ENCODE measurements at regions not wholly inside any gene's neighbourhood (a gene's known extent, or its start where the extent isn't known, plus 50 kb on each side); places are given as distances from the start of the nearest gene placed in this dataset.

- no peaks in the 10 kb centered on the region for H3K9me2 ChIP-seq (ENCODE audit: low read depth, low read length)
- H3K79me2 ChIP-seq (ENCODE audit: insufficient read depth, low read length) = no peaks in the 10 kb centered on the region
- no peaks in the 10 kb centered on the region for H3F3A ChIP-seq (ENCODE audit: insufficient read depth, low read length)
- no peak overlapping the region for H3K9ac ChIP-seq (ENCODE audit: low read length)
- H3K4me2 ChIP-seq (ENCODE audit: low read length) = no peak overlapping the region
- no peak overlapping the region for H2AFZ ChIP-seq (ENCODE audit: low read length)
- no peaks in the 10 kb centered on the region for H3K9me3 ChIP-seq (ENCODE audit: low read length)
- H3K36me3 ChIP-seq (ENCODE audit: insufficient read depth, low read length) = no peaks in the 10 kb centered on the region
- no peaks in the 10 kb centered on the region for H4K20me1 ChIP-seq (ENCODE audit: insufficient read depth, low read length)
- no peak overlapping the region for H3K27ac ChIP-seq (ENCODE audit: low read depth, low read length, poor library complexity, severe bottlenecking)
- no peaks in the 10 kb centered on the region for H3K4me1 ChIP-seq (ENCODE audit: insufficient read depth, low read length, severe bottlenecking)
- TF ChIP-seq CTCF (IDR thresholded peaks at IDR 0.05; ENCODE audit: low read length) = no peak
- H3K27me3 ChIP-seq (ENCODE audit: insufficient read depth, low read length) = no peaks in the 10 kb centered on the region
- no peak overlapping the region for H3K4me3 ChIP-seq (ENCODE audit: low read depth, low read length, poor library complexity, severe bottlenecking)
These were observed 297.9 kb upstream of the SOX4 start for GRCh38 chr6:21295506-21296240.

- H3K27me3 ChIP-seq (ENCODE audit: insufficient read depth, low read length) = no peaks in the 10 kb centered on the region
- H3K9me3 ChIP-seq (ENCODE audit: low read length) = no peaks in the 10 kb centered on the region
These were observed 295.9 kb upstream of the SOX4 start for GRCh38 chr6:21297665-21298064.

GRCh38 chr6:21299216-21299615 lies 294.3 kb upstream of the SOX4 start:
- no peaks in the 10 kb centered on the region for H3K79me2 ChIP-seq (ENCODE audit: insufficient read depth, low read length)
- H3K27ac ChIP-seq (ENCODE audit: low read depth, low read length, poor library complexity, severe bottlenecking) = no peak overlapping the region
- H3K4me1 ChIP-seq (ENCODE audit: insufficient read depth, low read length, severe bottlenecking) = no peaks in the 10 kb centered on the region
- H3K9ac ChIP-seq (ENCODE audit: low read length) = no peak overlapping the region
- no peaks in the 10 kb centered on the region for H3K9me3 ChIP-seq (ENCODE audit: low read length)
- H3F3A ChIP-seq (ENCODE audit: insufficient read depth, low read length) = no peaks in the 10 kb centered on the region
- H4K20me1 ChIP-seq (ENCODE audit: insufficient read depth, low read length) = no peaks in the 10 kb centered on the region
- no peak overlapping the region for H3K4me2 ChIP-seq (ENCODE audit: low read length)
- TF ChIP-seq EZH2 (IDR thresholded peaks at IDR 0.05; ENCODE audit: borderline replicate concordance, low read length) (no peak), CTCF (IDR thresholded peaks at IDR 0.05; ENCODE audit: low read length) (no peak)
- H3K9me2 ChIP-seq (ENCODE audit: low read depth, low read length) = no peaks in the 10 kb centered on the region
- no peaks in the 10 kb centered on the region for H3K36me3 ChIP-seq (ENCODE audit: insufficient read depth, low read length)
- H3K4me3 ChIP-seq (ENCODE audit: low read depth, low read length, poor library complexity, severe bottlenecking) = no peak overlapping the region
- no peaks in the 10 kb centered on the region for H3K27me3 ChIP-seq (ENCODE audit: insufficient read depth, low read length)
- no peak overlapping the region for H2AFZ ChIP-seq (ENCODE audit: low read length)

More at GRCh38 chr6:21297665-21298064, 295.9 kb upstream of the SOX4 start:
- H3K9me2 ChIP-seq (ENCODE audit: low read depth, low read length) = no peaks in the 10 kb centered on the region
- no peaks in the 10 kb centered on the region for H3F3A ChIP-seq (ENCODE audit: insufficient read depth, low read length)
- H3K4me3 ChIP-seq (ENCODE audit: low read depth, low read length, poor library complexity, severe bottlenecking) = no peak overlapping the region
- H3K9ac ChIP-seq (ENCODE audit: low read length) = no peak overlapping the region
- TF ChIP-seq EZH2 (IDR thresholded peaks at IDR 0.05; ENCODE audit: borderline replicate concordance, low read length) (no peak), CTCF (IDR thresholded peaks at IDR 0.05; ENCODE audit: low read length) (no peak)
- H3K79me2 ChIP-seq (ENCODE audit: insufficient read depth, low read length) = no peaks in the 10 kb centered on the region
- H2AFZ ChIP-seq (ENCODE audit: low read length) = no peak overlapping the region
- no peaks in the 10 kb centered on the region for H3K36me3 ChIP-seq (ENCODE audit: insufficient read depth, low read length)
- H4K20me1 ChIP-seq (ENCODE audit: insufficient read depth, low read length) = no peaks in the 10 kb centered on the region
- no peak overlapping the region for H3K4me2 ChIP-seq (ENCODE audit: low read length)
- H3K4me1 ChIP-seq (ENCODE audit: insufficient read depth, low read length, severe bottlenecking) = no peaks in the 10 kb centered on the region
- no peak overlapping the region for H3K27ac ChIP-seq (ENCODE audit: low read depth, low read length, poor library complexity, severe bottlenecking)

Measured in OCI-LY1 (cell line).